Activated CD8-positive, alpha-beta memory T cell treated with anti-CD3 and anti-CD28 coated beads, Interleukin-2, amount 50 U/mL, for 48 hours (primary cell): ENCODE measurements at regions not wholly inside any gene's neighbourhood (a gene's known extent, or its start where the extent isn't known, plus 50 kb on each side); places are given as distances from the start of the nearest gene placed in this dataset.

Experiments
- DNase-seq: peaks from one replicate; pipeline ENCODE4 v3.0.0-alpha.2; 2020

DNA sequence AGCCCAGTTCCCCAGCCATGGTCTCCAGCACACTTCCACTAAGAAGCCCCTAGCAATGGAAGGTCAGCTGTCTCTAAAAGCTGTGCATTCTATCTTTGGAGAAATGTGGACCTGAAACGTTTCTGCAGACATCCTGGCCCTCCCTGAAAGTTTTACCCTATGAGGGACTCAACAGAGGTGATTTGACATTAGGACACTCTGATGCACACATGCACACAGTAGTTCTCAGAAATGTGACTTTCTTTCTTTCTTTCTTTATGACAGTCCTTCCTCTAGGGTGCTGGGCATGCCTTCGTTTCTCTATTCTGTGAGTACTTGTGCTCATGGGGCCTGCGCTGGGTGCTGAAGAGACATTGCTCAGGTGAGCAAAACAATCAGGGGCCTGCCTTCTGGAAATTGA lies 857.3 kb downstream of the RNF144A start:
- DNase-seq: no peak

DNA sequence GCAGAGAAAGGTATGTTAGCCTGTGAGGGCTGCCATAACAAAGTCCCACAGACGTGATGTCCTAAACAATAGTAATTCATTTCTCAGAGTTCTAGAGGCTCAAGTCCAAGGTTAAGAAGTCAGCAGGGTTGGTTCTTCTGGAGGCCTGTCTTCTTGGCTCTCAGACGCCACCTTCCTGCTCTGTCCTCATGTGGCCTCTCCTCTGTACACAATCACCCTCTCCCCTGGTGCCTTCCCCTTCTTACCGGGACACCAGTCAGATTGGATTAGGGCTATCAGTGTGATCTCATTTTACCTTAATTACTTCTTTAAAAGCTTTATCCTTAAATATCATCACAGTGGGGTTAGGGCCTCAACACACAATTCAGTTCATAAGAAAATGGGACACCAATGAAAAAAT lies 860.5 kb downstream of the RNF144A start:
- no peak for DNase-seq

DNA sequence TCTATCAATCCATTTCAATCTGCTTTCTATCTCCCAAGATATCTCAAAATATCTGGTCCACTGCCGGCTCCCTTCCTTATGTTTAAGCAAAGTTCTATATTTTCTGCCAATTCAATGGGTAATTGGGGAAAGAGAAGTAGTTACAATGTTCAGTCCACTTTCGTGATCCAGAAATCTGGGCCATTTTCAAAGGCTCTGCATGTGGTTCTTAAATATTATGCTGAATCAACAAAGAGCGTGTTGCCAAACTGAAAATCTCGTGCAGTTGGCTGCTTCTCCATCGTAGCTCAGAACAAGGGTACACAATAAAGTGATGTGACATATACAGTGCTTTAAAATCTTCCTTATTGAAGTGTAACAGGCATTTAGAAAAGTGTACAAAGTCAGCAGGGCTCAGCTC lies 863.1 kb downstream of the RNF144A start:
- DNase-seq: no peak

DNA sequence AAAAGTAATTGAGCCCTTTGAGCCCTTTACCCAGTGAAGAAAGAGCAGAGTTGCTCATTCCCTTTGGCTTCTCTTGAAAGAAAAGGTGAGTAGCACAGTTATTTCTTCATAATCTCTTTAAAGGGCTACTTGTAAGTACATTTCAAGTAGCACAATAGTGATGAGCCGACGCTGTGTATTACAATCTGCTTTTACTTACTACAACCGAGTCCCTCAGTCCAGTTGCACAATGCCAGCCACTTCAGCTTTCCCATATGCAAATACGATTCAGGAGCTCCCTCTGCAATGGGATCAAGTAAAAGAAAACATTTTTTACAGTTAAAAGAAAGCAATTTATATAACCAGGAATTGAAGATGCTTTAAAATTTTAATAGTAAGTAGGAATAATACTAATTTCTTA lies 868.5 kb downstream of the RNF144A start:
- no peak for DNase-seq

DNA sequence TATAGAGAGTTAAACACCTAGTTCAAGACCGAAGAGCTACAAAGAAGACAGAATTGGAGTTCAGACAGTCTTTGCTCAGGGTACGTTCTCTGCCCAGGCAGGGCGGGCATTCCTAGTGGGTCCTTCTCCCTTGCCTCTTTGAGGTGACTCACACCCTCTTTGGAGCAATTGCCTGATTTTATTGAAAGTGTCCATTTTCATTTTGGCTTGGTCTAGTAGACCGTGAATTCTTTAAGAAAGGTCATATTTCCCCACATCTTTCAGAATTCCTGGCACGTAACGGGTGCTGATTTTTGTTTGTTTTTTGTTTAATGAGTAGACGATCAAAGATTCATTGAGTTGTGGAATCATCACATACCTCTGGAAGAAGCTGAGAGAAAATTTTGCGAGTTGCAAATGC lies 871.5 kb downstream of the RNF144A start:
- no peak for DNase-seq

DNA sequence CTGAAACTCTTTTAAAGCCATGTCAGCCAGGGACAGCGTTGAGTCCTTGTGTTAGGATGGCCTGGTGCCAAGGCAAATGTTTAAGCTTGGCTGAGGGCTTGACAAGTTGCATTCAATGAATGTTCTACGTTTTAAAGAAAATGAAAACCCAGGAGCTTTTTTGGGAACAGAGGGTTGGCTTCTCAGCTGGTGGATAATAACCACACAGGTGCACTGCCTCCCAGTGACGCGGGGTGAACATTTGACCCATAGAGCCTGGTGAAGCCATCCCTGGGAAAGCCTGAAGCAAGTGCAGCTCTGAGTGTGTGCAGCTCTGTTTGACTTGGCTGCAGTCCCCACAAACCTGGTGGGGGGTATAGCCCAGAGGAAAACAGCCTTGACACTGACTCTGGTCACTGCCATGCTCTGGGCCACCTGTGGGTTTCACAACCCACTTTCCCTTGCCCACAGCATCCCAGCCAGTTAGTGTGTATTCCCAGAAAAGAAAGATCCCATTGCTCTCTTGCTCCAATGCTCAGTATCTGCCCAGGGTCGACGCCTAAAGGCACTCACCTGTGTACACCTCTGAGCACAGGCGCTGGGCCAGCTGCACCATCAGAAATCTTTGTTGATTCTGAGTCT lies 874.9 kb downstream of the RNF144A start:
- no peak for DNase-seq

DNA sequence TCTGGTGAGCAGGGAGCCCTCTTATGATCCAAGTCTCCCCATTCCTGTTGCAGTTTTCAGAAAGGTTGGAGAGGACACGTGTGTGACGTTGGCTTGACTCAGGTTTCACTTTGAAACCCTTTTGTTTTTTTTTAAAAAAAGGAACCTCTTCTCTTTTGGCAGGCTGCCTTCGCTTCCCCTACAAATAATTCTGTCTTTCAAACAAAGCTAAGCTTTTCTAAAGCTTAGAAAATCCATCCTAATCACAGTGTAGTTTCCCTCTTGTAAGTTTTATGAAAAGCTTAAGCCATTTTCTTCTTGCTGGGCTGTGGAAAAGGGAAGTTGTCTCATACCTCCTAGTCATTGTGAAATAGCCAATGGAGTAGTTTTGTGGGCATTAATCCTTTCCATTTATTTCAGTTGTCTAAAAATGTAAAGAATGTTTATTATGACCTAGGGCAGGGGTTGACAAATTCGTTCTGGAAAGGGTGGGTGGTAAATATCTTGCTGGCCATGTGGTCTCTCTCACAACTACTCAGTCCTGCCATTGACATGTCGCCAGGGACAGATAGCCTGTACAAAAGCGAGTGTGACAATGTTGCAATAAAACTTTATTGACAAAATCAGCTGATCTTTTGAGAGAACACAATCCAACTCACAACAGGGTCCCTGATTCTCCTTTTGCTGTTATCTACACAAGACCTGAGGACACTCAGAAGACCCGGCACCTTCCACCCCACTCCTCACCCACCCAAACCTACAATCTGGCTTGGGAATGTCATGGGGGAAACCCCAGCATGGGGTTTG lies 878.8 kb downstream of the RNF144A start:
- no peak for DNase-seq

DNA sequence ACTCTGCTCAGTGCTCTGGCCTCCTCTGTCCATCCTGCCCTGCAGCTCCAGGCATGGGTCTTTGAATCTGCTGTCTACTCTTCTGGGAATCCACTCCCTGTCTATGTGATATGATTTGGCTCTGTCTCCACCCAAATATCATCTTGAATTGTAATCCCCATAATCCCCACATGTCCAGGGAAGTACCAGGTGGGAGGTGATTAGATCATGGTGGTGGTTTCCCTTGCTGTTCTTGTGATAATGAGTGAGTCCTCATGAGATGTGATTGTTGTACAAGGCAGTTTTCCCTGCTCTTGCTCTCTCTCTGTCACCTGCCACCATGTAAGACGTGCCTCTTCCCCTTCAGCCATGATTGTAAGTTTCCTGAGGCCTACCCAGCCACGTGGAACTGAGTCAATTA lies 881.8 kb upstream of the ID2 start:
- DNase-seq: no peak

DNA sequence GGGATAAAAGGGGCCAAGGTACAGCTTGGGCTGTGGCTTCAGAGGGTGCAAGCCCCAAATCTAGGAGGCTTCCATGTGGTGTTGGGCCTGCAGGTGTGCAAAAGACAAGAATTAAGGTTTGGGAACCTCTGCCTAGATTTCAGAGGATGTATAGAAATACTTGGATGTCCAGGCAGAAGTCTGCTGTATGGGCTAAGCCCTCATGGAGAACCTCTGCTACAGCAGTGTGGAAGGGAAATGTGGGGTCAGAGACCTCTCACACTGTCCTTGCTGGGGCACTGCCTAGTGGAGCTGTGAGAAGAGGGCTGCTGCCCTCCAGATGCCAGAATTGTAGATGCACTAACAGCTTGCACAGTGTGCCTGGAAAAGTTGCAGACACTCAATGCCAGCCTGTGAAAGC lies 880.6 kb upstream of the ID2 start:
- no peak for DNase-seq

DNA sequence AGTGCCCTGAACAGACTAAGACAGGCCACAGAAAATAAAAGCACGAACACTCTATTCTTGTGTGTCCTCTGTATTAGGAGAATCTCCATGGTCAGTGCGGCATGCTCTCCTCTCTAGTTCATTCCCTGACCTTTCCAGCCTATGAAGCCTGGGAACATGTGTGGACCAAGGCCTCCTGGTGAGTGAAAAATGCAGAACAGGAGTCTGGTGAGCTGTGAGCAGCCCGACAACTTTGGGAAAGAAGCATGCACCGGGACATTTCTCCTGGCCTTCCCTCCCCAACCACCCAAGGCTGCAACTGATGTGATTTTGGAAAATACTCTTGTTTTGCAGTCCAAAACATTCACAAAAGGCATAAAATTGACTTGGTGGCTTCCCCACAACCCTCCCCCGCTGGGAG lies 878.3 kb upstream of the ID2 start:
- no peak for DNase-seq

DNA sequence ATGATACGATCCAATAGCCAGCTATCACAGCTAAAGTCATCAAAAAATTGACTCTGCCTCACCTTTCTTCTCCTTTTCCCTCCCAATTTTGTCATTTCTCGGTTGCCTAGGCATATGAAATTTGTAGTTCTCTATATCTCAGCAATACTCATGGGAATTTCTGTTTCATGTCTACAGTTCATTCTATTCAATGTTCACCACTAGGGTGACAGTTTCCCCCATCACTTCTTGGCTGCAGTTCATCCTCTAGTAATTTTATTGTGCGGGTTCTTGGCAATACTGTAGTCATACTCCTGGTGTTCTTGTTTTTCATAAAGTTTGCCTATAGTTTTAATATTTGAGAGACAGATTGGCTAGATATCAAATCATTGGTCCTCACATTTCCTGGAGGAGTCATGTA lies 872.2 kb upstream of the ID2 start:
- no peak for DNase-seq

DNA sequence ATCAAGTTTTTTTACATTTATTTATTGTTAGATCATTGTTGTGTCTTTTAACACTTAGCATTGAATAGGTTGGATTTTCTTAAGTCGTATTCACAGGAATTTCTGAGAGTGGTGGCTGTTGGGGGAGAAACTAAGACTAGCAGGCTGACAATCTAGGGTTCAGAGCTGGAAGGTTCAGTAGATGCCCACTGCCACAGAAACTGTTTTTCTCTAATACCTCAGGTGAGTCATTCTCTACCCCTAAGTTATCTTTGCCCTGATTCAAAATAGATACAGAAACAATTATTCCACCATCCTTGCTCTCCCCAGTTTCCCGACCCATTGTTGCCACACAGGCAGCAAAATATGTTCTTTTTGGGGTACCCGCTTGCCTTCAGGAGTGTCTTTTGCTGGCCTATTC lies 870.8 kb upstream of the ID2 start:
- DNase-seq: no peak

DNA sequence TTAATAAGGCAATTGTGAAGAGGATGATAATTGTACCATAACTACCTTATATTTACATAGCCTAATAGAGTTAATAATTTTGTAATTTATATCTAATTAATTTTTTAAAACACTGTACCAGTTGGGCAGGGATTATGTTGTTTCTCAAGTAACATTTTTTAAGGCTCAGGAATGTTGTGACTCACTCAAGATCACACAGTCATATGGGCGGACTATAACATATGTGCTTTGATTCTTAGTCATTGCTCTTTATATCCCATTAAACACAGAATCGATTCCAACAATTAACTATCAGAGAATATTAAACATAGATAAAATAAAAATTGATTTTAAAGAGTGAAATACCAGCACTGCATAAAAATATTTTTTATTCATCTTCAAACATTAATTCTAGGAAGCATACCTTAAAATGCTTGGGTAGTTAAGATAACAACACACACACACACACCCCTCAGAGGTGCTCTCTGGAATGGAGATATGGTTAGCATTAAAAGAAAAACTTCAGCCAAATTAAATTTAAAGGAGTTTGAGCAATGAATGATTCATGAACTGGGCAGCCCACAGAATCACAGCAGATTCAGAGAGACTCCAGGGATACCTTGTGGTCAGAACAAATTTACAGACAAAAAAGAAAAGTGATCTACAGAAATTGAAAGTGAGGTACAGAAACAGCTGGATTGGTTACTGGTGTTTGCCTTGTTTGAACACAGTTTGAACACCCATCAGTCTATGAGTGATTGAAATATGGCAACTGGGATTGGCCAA lies 869.4 kb upstream of the ID2 start:
- no peak for DNase-seq

DNA sequence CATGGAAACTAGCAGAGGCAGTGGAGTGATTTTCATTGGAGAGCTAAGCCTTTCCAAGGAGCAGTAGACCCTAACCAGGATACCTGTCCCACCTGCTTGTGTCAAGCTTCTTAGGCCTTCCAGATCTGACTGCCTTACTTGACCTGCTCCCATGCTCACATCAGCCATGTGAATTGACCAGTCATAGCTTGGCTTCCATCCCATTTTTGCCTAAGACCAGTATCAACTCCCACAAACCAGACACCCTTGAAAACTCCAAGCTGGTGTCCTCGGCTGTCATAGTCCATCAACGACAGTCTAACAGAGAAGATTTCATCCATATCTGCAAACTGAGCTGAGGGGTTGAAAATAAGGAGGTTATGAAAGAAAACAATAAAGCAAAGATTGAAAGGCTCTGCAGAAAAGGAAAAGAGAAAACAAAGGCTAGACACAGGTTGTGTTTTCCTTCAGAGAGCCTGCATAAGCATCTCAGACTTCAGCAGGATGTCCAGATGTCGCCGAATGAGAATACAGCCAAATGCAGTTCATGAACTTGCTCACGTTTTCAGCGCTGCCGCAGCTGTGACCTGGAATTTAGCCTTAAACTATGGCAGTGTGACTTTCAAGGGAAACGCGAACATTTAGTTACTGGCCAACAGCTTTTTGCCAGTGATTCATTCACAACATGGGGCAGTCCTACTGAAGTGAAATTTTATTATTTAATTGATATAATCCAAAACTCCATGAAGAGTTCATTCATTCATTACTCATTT lies 868.1 kb upstream of the ID2 start:
- DNase-seq: no peak

DNA sequence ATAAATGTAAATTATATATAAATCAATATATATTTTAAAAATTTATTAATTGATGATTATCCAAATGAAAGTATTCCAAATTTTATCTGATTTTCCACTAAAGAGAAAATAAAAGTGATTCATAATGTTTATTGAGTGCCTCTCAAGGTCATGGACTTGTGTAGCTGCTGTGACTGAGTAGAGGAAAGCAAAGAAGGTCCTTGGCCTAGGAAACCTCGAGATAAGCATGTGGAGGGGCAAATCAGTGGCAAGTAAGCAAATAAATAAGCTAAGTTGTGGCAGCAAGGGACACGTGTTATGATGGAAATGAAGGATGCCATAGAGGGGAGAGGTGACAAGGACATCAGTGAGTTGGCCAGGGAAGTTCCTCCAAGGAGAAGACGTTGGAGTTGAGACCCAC lies 866.1 kb upstream of the ID2 start:
- no peak for DNase-seq

DNA sequence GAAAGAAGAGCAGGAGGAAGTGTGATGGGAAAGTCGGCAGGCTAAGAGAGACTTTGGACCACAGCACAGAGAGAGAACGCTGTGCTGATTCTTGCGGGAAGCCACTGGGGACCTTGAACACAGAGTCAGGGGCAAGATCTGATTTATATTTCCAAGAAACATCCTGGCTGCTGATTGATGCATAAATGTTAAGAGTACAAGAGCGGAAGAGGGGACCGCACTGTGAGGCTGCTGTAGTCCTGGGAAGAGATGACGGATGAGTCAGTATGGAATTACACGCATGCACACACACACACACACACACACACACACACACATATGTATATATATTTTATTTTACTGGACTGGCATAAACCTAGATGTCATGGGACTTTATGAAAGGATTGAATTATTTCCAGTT lies 865.6 kb upstream of the ID2 start:
- DNase-seq: no peak

DNA sequence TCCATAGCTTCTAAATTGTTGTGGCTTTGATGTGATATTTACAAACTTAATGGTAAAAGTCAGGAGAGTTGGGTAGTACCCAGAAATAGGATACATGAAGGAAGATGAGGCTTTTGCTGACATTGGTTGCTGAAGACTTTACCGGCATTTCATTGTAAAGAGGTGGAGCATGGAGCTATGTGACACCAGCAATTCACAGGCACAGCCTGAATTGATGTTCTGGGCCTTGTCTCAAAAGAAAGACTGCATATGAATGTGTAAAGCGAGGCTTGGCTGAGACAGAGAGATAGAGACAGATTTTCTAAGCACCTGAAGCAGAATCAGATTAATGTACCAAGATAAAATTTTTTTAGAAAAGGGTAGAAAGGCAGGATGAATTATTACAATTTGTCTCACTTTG lies 864.9 kb upstream of the ID2 start:
- DNase-seq: no peak

DNA sequence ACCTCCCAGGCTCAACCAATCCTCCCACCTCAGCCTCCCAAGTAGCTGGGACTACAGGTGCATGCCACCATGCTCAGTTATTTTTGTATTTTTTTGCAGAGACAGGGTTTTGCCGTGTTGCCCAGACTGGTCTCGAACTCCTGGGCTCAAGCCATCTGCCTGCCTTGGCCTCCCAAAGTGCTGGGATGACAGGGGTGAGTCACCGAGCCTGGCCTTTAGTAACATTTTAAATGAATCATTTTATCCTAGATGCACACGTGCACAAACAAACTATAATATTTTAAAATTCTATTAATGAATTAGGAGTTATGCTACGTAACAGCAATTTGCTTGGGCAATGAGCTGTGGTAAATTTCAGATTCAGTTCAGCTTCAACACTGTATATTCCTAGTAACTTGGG lies 862.5 kb upstream of the ID2 start:
- no peak for DNase-seq

DNA sequence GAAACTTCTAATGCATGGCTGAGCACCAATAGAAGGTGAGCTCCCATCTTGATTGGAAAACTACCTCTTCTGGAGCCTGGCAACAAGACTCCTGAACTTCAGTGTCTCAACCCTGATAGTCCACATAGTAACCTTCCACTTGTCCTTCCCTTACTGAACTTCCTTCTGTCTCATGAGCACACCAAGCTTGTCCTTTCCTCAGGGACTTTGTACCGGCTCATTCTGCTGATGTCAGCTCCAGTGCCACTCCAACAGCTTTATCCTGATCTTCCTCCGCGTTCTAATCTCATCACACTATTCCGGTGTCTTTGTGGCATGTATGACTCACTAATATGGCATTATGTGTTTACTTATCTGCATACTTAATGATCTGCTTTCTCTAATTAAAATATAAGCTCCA lies 862.0 kb upstream of the ID2 start:
- DNase-seq: no peak

DNA sequence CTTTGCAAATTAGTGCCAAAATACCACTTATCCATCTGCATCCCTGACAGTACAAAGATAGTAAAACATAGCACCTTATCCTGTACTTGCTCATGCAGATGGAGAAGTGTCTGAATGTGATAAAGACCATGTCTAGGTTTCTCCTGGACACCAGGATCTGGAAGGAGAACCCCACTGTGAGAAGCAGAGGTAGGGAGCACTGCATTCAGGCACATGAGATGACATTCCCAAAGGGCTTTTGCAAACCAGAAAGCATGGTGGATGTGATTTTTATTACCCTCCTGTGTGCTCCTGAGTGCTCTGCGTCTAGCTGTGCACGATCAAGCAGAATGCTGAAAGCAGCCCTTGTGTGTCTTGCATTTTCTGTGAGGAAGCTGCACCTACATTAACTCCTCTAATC lies 857.6 kb upstream of the ID2 start:
- DNase-seq: no peak

DNA sequence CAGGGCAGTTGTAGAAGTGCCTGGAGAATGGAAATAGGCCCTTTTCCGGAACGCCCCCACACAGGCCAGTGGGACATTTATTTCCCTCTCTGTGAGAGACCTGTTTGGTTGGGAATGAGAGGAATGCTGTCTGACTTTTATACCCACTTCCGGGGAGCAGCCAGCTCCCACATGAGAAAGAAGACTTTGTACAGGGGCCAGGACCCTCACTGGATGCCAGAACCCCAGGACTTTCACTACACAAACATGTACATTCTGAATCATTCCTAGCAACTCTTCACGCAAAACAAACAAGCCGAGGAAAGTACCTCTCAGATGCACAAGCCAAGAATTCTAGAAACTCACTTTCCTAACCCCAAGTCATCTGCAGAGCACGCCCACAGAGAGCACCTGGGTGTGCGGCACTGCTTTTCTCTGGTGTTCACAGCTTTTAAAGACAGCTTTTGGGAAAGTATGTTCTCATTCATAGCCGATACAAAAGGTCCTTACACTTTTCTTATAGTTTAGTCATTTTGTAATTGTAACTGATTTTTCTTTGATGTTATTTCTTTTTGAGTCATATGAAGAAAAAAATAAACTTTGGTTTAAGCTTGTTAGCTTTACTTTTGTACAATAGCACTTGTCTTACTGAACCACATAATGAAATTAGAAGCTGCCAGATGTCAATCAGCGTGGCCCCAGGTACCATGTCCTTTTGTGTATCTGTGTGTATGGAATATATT lies 856.1 kb upstream of the ID2 start:
- no peak for DNase-seq

DNA sequence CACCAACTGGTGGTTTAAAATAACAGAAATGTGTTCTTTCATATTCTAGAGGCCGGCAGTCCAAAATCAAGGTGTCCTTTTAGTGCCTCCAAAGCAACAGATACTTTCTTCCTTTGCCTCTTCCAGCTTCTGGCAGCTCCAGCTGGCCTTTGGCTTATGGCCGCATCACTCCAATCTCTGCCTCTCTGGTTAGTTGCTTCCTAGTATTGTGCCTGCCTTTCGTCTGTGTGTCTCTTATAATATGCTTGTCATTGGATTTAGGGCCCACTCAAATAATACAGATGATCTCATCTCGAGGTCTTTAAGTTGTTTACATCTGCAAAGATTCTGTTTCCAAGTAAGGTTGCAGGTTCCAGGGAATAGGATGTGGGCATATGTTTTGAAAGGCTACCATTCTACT lies 855.2 kb upstream of the ID2 start:
- no peak for DNase-seq

DNA sequence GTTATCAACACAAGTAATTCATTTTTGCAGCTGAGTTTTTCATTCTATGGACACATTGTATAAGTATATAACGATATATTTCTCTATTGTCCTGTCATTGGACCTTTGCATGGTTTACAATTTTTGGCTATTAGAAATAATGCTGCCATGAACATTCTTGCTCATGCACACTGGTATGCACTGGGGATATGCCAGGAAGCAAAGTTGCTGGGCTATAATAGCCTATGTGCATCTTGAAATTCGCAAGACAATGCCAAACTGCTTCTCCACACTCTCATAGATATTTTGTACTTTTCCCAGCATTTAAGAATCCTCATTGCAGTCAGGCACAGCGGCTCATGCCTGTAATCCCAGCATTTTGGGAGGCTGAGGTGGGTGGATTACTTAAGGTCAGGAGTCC lies 852.6 kb upstream of the ID2 start:
- no peak for DNase-seq
